ENCODE measurements at regions not wholly inside any gene's neighbourhood (a gene's known extent, or its start where the extent isn't known, plus 50 kb on each side); places are given as distances from the start of the nearest gene placed in this dataset.

DNA sequence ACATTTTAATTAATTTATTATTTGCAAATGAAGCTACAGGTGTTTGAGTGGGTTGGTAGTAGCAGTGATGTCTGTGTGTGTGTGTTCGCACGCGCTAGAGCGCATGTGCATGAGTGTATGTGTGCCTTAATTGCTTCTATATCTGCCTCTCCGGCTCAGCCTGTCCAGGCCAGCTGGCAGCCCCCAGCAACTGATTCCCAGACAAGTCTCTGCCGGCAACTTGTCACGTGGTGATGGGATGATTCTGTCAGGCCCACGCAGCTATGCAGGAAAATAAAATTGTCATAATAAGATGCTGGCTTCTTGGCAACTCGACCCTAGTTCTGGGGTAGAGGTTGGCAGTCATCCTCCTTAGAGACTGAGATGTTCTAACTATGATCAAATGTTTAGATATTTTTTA lies 712.8 kb upstream of the SOX9 start:
- DNase-seq, result no peak
- Mint-ChIP-seq H3K9me3 (ENCODE audit: unreplicated experiment) (no peaks in the 10 kb centered on the region), H3K4me1 (ENCODE audit: low read depth, unreplicated experiment) (peaks cover 1% of the 10 kb centered on the region), H3K27me3 (ENCODE audit: unreplicated experiment) (no peaks in the 10 kb centered on the region), H3K27ac (ENCODE audit: unreplicated experiment) (no peak overlapping the region), H3K36me3 (ENCODE audit: unreplicated experiment) (no peaks in the 10 kb centered on the region), H3K4me3 (ENCODE audit: unreplicated experiment) (no peak overlapping the region)
- TF ChIP-seq CTCF (IDR thresholded peaks at IDR 0.05; ENCODE audit: partially characterized antibody, unreplicated experiment), result no peak

DNA sequence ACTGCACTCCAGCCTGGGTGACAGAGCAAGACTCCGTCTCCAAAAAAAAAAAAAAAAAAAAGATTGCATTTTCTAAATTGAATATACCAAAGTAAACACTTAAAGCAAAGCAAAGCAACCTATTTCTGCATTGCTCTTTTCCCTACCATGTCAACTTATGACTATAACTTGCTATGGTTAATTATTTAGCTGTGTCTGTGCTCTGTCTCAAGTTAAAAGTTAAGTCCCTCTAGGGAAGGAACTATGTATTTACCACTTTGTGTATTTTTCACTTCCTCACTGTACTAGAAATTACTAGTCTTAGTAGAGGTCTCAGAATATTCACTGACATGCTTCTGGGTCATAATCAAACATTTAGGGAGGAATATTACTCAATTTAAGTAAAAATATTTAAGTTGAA lies 711.7 kb upstream of the SOX9 start:
- Mint-ChIP-seq H3K4me1 (ENCODE audit: low read depth, unreplicated experiment) (no peaks in the 10 kb centered on the region), H3K4me3 (ENCODE audit: unreplicated experiment) (no peak overlapping the region), H3K27ac (ENCODE audit: unreplicated experiment) (no peak overlapping the region), H3K9me3 (ENCODE audit: unreplicated experiment) (no peaks in the 10 kb centered on the region), H3K36me3 (ENCODE audit: unreplicated experiment) (no peaks in the 10 kb centered on the region), H3K27me3 (ENCODE audit: unreplicated experiment) (no peaks in the 10 kb centered on the region)
- DNase-seq, result no peak
- TF ChIP-seq CTCF (IDR thresholded peaks at IDR 0.05; ENCODE audit: partially characterized antibody, unreplicated experiment), result no peak

DNA sequence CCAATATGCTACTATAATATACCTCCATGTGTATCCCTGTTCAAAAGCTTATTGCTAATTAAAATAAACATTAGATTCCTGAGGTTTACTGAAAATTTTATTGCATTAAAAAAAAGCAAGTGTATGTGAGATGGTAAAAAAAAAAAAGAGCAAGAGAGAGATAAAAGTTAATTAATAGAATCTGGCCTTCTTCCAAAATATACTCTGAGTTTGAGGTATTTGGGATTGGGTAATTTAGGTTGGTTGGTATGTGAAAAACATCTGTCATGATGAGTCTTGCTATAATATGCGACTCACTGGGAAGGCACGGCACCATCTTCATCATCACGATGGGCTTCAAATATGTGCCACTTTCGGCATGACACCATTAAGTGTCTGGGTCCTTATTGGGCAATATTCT lies 711.1 kb upstream of the SOX9 start:
- Mint-ChIP-seq H3K4me3 (ENCODE audit: unreplicated experiment) (no peak overlapping the region), H3K9me3 (ENCODE audit: unreplicated experiment) (no peaks in the 10 kb centered on the region), H3K4me1 (ENCODE audit: low read depth, unreplicated experiment) (no peaks in the 10 kb centered on the region), H3K36me3 (ENCODE audit: unreplicated experiment) (no peaks in the 10 kb centered on the region), H3K27ac (ENCODE audit: unreplicated experiment) (no peak overlapping the region), H3K27me3 (ENCODE audit: unreplicated experiment) (no peaks in the 10 kb centered on the region)
- no peak for TF ChIP-seq CTCF (IDR thresholded peaks at IDR 0.05; ENCODE audit: partially characterized antibody, unreplicated experiment)
- no peak for DNase-seq

DNA sequence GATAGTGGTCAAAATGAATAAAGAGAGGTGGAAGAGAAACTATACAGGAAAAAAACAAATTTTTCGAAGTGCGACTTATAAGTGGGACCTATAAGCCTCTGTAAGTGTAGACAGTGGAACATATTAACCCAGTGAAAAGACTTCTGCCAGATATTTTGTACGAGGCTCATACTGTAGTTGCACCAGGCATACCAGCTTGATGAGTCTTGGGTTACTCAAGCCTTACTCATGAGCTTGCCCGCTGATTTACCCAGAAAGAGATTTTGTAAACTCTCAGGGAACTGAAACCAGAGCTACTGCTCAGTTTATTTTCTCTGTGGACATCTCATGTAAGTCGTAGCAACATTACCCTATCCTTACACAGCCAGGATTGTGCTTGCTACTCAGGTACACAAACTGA lies 708.0 kb upstream of the SOX9 start:
- Mint-ChIP-seq H3K9me3 (ENCODE audit: unreplicated experiment) (no peaks in the 10 kb centered on the region), H3K27ac (ENCODE audit: unreplicated experiment) (no peak overlapping the region), H3K36me3 (ENCODE audit: unreplicated experiment) (no peaks in the 10 kb centered on the region), H3K4me1 (ENCODE audit: low read depth, unreplicated experiment) (no peaks in the 10 kb centered on the region), H3K4me3 (ENCODE audit: unreplicated experiment) (no peak overlapping the region), H3K27me3 (ENCODE audit: unreplicated experiment) (no peaks in the 10 kb centered on the region)
- DNase-seq, result no peak
- TF ChIP-seq CTCF (IDR thresholded peaks at IDR 0.05; ENCODE audit: partially characterized antibody, unreplicated experiment), result no peak

- Mint-ChIP-seq H3K4me1 (ENCODE audit: low read depth, unreplicated experiment) (no peaks in the 10 kb centered on the region), H3K9me3 (ENCODE audit: unreplicated experiment) (peaks cover 2% of the 10 kb centered on the region), H3K27ac (ENCODE audit: unreplicated experiment) (no peak overlapping the region), H3K4me3 (ENCODE audit: unreplicated experiment) (no peak overlapping the region), H3K27me3 (ENCODE audit: unreplicated experiment) (no peaks in the 10 kb centered on the region), H3K36me3 (ENCODE audit: unreplicated experiment) (no peaks in the 10 kb centered on the region)
- no peak for TF ChIP-seq CTCF (IDR thresholded peaks at IDR 0.05; ENCODE audit: partially characterized antibody, unreplicated experiment)
- DNase-seq, result no peak
Observed at GRCh38 chr17:71413935-71414334, 706.9 kb upstream of the SOX9 start.

Data from glutamatergic neuron (in vitro differentiated cells).